ENCODE measurements at regions not wholly inside any gene's neighbourhood (a gene's known extent, or its start where the extent isn't known, plus 50 kb on each side); places are given as distances from the start of the nearest gene placed in this dataset.
"Not testable (repeated sequence)": the region's sequence is repeated elsewhere in the genome, so short reads cannot be mapped to it uniquely, and the experiment has no call there.

GRCh38 chr21:25243808-25244207, 363.5 kb downstream of the MRPL39 start:
- DNase-seq, result peak; percentile 38 to 45

DNA sequence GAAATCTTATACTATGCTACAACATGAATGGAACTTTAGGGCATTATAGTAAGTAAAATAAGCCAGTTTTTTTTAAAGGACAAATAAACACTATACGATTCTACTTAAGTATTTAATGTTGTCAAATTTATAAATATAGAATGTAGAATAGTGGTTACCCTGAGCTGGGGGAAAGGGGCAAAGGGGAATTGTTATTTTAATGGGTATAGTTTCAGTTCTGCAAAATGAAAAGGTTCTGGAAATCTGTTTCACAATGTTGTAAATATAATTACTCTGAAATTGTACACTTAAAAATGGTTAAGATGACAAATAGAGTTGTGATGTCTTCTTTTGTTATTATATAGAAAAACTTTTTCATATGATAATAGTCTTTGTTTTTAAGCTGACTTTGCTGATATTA, 366.3 kb downstream of the MRPL39 start:
- DNase-seq, result no peak

DNA sequence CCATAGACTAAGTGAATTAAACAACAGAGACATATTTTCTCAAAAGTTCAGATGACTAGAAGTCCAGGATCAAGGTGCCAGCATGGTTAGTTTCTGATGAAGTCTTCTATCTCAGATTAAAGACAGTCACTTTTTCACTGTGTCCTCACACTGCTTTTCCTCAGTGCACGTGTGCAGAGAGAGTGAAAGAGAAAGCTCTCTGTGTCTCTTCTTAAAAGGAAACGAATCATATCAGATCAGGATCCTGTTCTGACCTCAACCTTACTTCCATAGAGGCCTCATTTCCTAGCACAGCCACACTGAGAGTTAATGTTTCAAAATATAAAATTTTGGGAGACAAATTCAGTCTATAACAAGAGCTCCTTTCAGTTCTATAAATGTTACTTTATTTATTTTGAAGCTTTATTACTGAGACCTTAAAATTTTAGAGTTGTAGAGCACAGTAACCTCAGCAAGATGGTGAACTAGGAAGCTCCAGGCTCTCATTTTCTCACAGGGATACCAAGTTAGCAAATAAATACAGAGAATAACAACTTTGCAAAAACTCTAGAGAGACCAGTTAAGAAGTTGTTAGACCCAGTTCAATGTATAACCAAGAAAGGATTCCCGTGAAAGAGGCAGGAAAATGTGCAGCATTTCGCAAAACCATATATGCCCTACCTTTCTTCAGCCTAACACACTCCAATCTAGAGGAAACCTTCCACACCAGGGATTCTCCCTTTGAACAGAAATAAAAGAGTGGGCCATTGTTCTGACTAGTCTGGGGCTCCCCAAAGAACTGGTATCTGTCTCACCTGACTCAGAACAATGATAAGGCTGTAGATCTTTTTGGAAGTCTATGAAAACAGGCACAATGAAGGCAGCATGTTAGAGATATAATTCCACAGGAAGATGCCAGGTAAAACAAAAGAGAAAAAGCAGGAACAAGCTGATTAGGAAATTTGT, 372.2 kb downstream of the MRPL39 start:
- no peak for DNase-seq

DNA sequence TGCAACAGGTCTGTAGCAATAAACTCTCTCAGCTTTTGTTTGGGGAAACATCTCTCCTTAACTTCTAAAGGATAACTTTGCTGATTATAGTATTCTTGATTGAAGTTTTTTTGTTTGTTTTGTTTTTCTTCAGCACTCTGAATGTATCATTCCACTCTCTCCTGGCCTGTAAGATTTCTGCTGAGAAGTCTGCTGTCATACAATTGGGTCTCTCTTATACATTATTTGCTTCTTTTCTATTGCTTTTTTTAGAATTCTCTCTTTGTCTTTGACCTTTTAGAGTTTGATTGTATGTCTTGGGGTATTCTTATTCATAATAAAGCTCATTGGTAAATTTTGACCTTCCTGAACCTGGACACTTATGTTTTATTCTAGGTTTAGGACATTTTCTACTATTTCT, 386.3 kb downstream of the MRPL39 start:
- no peak for DNase-seq

DNA sequence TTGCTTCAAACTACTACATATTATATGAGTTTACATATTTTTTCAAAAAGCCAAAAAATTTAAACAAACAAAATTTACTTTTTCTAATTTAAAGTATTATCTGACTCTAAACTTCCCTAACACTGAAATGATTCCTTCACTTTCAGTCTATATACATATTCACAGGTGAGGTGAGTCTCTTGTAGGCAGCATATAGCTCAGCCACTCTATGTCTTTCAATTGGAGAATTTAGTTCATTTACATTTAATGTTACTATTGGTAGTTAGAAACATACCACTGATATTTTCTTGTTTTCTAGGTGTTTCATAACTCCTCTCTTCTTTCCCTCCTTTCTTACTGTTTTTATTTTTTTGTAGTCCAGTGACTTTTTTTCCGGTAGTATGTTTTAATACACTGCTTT, 387.1 kb downstream of the MRPL39 start:
- DNase-seq, result no peak

DNA sequence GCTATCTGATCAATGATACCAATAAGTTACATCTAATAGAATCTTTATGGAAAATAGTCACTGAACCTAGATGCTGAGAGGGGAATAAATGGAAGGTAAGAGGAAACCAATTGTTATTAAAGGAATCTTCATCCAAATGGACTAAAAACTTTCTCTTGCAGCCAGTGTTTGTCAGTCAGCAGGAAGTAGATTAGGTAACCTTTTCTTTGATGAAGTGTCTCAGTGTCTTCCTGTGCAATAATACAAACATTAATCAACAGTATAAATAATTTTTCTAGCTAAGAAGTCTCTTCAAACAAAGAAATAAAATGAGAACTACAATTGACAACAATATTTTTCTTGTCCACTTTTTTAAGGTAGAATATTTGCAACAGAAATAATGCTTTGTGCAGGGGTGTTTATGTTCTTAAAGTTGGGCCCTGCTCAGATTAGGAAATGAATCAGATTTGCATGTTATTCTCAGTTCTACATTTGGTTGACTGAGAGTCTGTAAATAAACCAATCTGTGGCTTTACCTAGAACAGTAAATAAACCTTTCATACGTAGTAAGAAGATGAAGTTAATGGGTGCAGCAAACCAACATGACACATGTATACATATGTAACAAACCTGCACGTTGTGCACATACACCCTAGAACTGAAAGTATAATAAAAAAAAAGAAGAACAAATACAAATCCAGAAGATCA, 391.4 kb downstream of the MRPL39 start:
- DNase-seq, result no peak

- no peak for DNase-seq
These were observed 392.6 kb downstream of the MRPL39 start for GRCh38 chr21:25214676-25215075.

DNA sequence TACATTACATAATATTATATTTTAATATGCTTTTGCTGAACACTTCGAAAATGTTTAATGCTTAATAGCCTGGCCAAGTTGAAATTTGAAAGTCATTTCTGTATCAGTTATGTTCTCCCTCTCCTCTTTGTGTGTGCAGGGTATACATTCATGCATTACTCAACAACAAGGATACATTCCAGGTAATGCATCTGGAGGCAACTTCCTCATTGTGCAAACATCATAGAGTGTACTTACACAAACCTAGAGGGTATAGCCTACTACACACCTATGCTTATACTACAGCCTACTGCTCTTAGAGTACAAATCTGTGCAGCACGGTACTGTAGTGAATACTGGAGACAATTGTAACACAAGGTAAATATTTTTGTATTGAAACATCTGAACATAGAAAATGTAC, 407.3 kb downstream of the MRPL39 start:
- DNase-seq, result no peak

- DNase-seq, result no peak
These were observed 416.1 kb downstream of the MRPL39 start for GRCh38 chr21:25191141-25191540.

DNA sequence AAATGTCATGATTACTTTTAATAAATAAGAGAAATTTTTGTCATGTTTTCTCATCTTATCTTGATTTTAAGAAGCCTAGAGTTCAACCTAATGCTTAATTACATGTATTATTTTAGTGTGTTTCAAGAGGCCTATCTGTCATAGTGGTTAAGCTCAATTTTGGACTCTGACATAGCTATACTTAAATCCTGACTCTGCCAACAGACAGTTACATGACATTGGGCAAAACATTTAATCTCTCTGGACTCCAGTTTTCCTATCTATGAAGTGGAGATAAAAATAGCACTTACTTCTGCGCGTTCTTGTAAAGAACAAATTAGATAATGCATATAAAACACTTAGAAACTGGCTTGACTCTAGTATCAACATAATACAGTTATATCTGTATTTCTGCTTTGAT, 417.8 kb downstream of the MRPL39 start:
- no peak for DNase-seq

- no peak for DNase-seq
These were observed 418.6 kb downstream of the MRPL39 start for GRCh38 chr21:25188677-25189079.

GRCh38 chr21:25186273-25186672, 421.0 kb downstream of the MRPL39 start:
- peak; percentile 42 to 51 for DNase-seq

DNA sequence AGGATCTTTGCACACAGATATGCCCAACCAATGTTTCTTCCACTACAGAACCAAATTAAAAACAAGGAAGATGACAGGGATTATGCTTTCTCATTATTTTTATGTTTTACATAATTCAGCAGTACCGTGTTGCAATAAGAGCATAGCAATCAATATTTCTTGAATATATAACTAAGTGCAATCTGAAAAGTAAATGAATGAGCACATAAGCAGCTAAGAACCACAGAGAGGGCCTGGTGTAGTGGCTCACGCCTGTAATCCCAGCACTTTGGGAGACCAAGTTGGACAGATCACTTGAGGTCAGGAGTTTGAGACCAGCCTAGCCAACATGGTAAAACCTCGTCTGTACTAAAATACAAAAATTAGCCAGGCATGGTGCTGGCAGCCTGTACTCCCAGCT, 423.7 kb downstream of the MRPL39 start:
- no peak for DNase-seq

GRCh38 chr21:25181690-25182089, 425.6 kb downstream of the MRPL39 start:
- not testable (repeated sequence) for DNase-seq

DNA sequence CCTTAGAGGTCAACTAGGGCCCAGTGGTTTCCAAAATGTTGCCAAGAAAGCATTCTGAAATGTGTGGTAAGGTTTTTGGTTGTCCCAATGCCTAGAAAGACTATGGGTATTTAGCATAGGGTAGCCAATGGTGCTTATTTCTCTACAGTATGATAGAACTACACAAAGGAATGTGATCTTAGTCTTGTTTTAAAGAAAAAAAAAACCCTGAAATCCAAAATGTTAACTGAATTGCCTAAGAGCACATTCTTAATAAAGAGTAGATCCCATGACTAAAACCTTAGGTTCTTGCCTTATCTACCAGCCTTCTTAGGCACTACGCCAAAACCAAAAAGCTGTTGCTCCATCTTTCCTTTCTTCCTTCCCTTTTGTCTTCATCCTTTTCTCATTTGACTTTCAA, 428.2 kb downstream of the MRPL39 start:
- DNase-seq, result no peak

- DNase-seq, result no peak
These were observed 430.5 kb downstream of the MRPL39 start for GRCh38 chr21:25176637-25177412.

GRCh38 chr21:25175938-25176337, 431.3 kb downstream of the MRPL39 start:
- DNase-seq, result no peak

GRCh38 chr21:25171438-25171837, 435.8 kb downstream of the MRPL39 start:
- DNase-seq, result no peak

- no peak for DNase-seq
These were observed 436.6 kb downstream of the MRPL39 start for GRCh38 chr21:25170681-25171080.

DNA sequence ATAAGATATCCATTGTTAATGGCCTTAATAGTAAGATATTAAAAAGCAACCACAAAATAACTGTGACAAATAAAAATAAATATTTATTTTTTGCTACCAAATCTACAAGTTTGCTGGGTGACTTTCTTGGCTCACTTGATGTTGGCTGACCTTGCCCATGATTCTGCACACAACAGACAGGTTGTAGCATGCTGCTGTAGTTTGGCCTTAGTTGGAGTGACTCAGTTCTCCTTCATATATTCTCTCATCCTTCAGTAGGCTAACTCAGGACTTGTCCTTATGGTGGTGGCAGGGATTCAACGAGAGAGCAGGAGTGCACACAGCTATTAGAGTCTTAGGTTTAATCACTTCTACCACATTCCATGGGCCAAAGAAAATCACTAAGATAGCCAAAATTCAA, 437.9 kb downstream of the MRPL39 start:
- DNase-seq, result no peak

GRCh38 chr21:25166904-25167303, 440.4 kb downstream of the MRPL39 start:
- not testable (repeated sequence) for DNase-seq

GRCh38 chr21:25161571-25161970, 445.7 kb downstream of the MRPL39 start:
- no peak for DNase-seq

Measured in right lung (tissue), 2 donors.